Keratinocyte (primary cell): ENCODE measurements at regions not wholly inside any gene's neighbourhood (a gene's known extent, or its start where the extent isn't known, plus 50 kb on each side); places are given as distances from the start of the nearest gene placed in this dataset.

Experiments used
- DNase-seq: peaks from one replicate; pipeline ENCODE4 v3.0.0-alpha.2; 2011; ENCODE audit warnings: low read depth, missing footprints, low spot score
- FAIRE-seq: peaks from 2 replicates; lab custom pipeline; 2011; peaks lifted over from hg19 to GRCh38; lab: Jason Lieb, UNC
- H2AFZ ChIP-seq: 2 replicates; pipeline ENCODE4 v1.6.0; 2012; ENCODE audit warnings: low read length, control low read depth, inconsistent platforms; ENCODE audit not compliant: control insufficient read depth
- H3K27ac ChIP-seq: 2 replicates; pipeline ENCODE4 v1.5.1; 2011; ENCODE audit warnings: low read length; ENCODE audit not compliant: control insufficient read depth, insufficient read depth
- H3K27me3 ChIP-seq: 3 replicates; pipeline ENCODE4 v1.6.0; 2011; ENCODE audit warnings: low read length; ENCODE audit not compliant: control insufficient read depth, insufficient read depth; ENCODE audit errors: extremely low read depth
- H3K36me3 ChIP-seq, 2 experiments: 2 replicates in 1 of 2; 3 replicates in 1 of 2; pipeline ENCODE4 v1.5.1; 2011; ENCODE audit warnings: low read length in 2 of 2, mild to moderate bottlenecking in 1 of 2; ENCODE audit not compliant: control insufficient read depth in 2 of 2, insufficient read depth in 2 of 2; ENCODE audit errors: extremely low read depth in 1 of 2
- H3K4me1 ChIP-seq: 3 replicates; pipeline ENCODE4 v1.5.1; 2011; ENCODE audit warnings: low read length; ENCODE audit not compliant: control insufficient read depth, insufficient read depth; ENCODE audit errors: extremely low read depth
- H3K4me2 ChIP-seq: 3 replicates; pipeline ENCODE4 v1.6.0; 2011; ENCODE audit warnings: low read depth, low read length; ENCODE audit not compliant: control insufficient read depth, insufficient read depth; ENCODE audit errors: extremely low read depth
- H3K4me3 ChIP-seq, 3 experiments: fragments of 200-600 bp in 1 of 3; sonication (generic) in 1 of 3; 2 replicates in 2 of 3; 3 replicates in 1 of 3; pipeline ENCODE4 v1.5.1; 2011 to 2016; ENCODE audit warnings: low read length in 3 of 3, mild to moderate bottlenecking in 3 of 3, control low read depth in 2 of 3, inconsistent platforms in 1 of 3, low read depth in 1 of 3, mixed read lengths in 1 of 3, mixed run types in 1 of 3, moderate library complexity in 1 of 3; ENCODE audit not compliant: control insufficient read depth in 2 of 3, insufficient read depth in 2 of 3; ENCODE audit errors: extremely low read depth in 1 of 3
- H3K79me2 ChIP-seq: 2 replicates; pipeline ENCODE4 v1.6.0; 2012; ENCODE audit warnings: low read length; ENCODE audit not compliant: control insufficient read depth, insufficient read depth
- H3K9ac ChIP-seq: 3 replicates; pipeline ENCODE4 v1.6.0; 2011; ENCODE audit warnings: low read length; ENCODE audit not compliant: control insufficient read depth, insufficient read depth; ENCODE audit errors: extremely low read depth
- H3K9me1 ChIP-seq: 3 replicates; pipeline ENCODE4 v1.6.0; 2011; ENCODE audit warnings: low read length; ENCODE audit not compliant: control insufficient read depth, insufficient read depth; ENCODE audit errors: extremely low read depth
- H3K9me3 ChIP-seq: 2 replicates; pipeline ENCODE4 v1.5.1; 2012; ENCODE audit warnings: low read depth, low read length; ENCODE audit not compliant: control insufficient read depth
- H4K20me1 ChIP-seq: 3 replicates; pipeline ENCODE4 v1.6.0; 2011; ENCODE audit warnings: low read length; ENCODE audit not compliant: control insufficient read depth, insufficient read depth; ENCODE audit errors: extremely low read depth
- CTCF ChIP-seq, 3 experiments: IDR thresholded peaks in 1 of 3; conservative IDR thresholded peaks in 1 of 3; optimal IDR thresholded peaks in 1 of 3; 2 replicates in 2 of 3; 3 replicates in 1 of 3; pipeline versions ENCODE3 to v1.5.1; 2011; ENCODE audit warnings: low read length in 3 of 3, mild to moderate bottlenecking in 3 of 3, moderate library complexity in 2 of 3, control low read depth in 1 of 3, inconsistent platforms in 1 of 3; ENCODE audit not compliant: insufficient read depth in 2 of 3; ENCODE audit errors: extremely low read depth in 1 of 3
- EZH2 ChIP-seq: IDR thresholded peaks from one replicate; pipeline ENCODE4 v1.6.1; 2012; ENCODE audit warnings: inconsistent platforms, mild to moderate bottlenecking, low read length, moderate library complexity
- dilution Hi-C: fragments of 300-500 bp; cut with MboI; formaldehyde crosslinking; loops from one replicate; pipeline ENCODE4 v1.7.0; 2020; ENCODE audit warnings: low sequenced_read_pairs; ENCODE audit not compliant: extremely low pct_ligation_motif_present

DNA sequence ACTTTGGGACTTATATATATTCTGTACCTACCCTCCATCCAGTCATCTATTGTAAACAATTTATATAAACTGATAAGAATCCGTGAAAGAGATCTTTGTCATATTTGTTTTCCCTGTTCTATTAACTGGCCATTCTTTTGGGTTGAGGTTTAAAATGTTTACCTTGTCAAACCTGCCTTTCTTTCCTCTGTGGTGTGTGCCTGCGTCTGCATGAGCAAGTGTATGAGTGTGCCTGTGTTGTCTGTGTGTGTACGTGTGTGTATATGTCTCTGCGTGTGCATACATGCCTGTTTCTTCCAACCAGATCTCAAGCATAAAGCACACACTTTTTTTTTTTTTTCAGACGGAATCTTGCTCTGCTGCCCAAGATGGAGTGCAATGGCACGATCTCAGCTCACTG lies 201.5 kb downstream of the C16orf95 start:
- H3K27ac ChIP-seq, result no peak overlapping the region
- TF ChIP-seq CTCF (optimal IDR thresholded peaks at IDR 0.05 in 1 of 3, IDR thresholded peaks at IDR 0.05 in 1 of 3, conservative IDR thresholded peaks at IDR 0.05 in 1 of 3; ENCODE audit: extremely low read depth in 1 of 3, insufficient read depth in 2 of 3, low read length in 3 of 3), result no peak
- no peak for TF ChIP-seq EZH2
- no peaks in the 10 kb centered on the region for H3K36me3 ChIP-seq
- FAIRE-seq (no peak), DNase-seq (no peak)
- H3K9me1 ChIP-seq, result no peaks in the 10 kb centered on the region
- no peak overlapping the region for H3K4me3 ChIP-seq
- H4K20me1 ChIP-seq, result no peaks in the 10 kb centered on the region
- no peak overlapping the region for H3K9ac ChIP-seq
- peaks cover 3% of the 10 kb centered on the region for H3K27me3 ChIP-seq
- dilution Hi-C loops, result no loop called here
- no peaks in the 10 kb centered on the region for H3K9me3 ChIP-seq
- no peaks in the 10 kb centered on the region for H3K4me1 ChIP-seq
- no peak overlapping the region for H3K4me2 ChIP-seq
- no peak overlapping the region for H2AFZ ChIP-seq
- H3K79me2 ChIP-seq, result no peaks in the 10 kb centered on the region

- no peaks in the 10 kb centered on the region for H4K20me1 ChIP-seq
- no peaks in the 10 kb centered on the region for H3K4me1 ChIP-seq
- no peaks in the 10 kb centered on the region for H3K9me1 ChIP-seq
- TF ChIP-seq EZH2 (no peak), CTCF (optimal IDR thresholded peaks at IDR 0.05 in 1 of 3, IDR thresholded peaks at IDR 0.05 in 1 of 3, conservative IDR thresholded peaks at IDR 0.05 in 1 of 3; ENCODE audit: extremely low read depth in 1 of 3, insufficient read depth in 2 of 3, low read length in 3 of 3) (no peak)
- no peak overlapping the region for H3K4me3 ChIP-seq
- H2AFZ ChIP-seq, result no peak overlapping the region
- no peaks in the 10 kb centered on the region for H3K36me3 ChIP-seq
- no peaks in the 10 kb centered on the region for H3K9me3 ChIP-seq
- H3K4me2 ChIP-seq, result no peak overlapping the region
- dilution Hi-C loops, result no loop called here
- peaks cover 3% of the 10 kb centered on the region for H3K27me3 ChIP-seq
- DNase-seq (no peak), FAIRE-seq (no peak)
- no peak overlapping the region for H3K27ac ChIP-seq
- no peak overlapping the region for H3K9ac ChIP-seq
- no peaks in the 10 kb centered on the region for H3K79me2 ChIP-seq
Measured at GRCh38 chr16:87117936-87118335, 199.3 kb downstream of the C16orf95 start.
